DOHH2 (cell line): ENCODE measurements at regions not wholly inside any gene's neighbourhood (a gene's known extent, or its start where the extent isn't known, plus 50 kb on each side); places are given as distances from the start of the nearest gene placed in this dataset.

Source experiments
- EZH2phosphoT487 ChIP-seq: fragments of 200-600 bp; sonication (generic); IDR thresholded peaks from 2 replicates; pipeline ENCODE4 v1.6.1; 2017; ENCODE audit warnings: borderline replicate concordance, mild to moderate bottlenecking, antibody characterized with exemption, low read length, moderate library complexity, mixed read lengths
- TF ChIP-seq, protein P1 (sequence below): fragments of 200-600 bp; sonication (generic); IDR thresholded peaks from one replicate; pipeline ENCODE4 v1.5.1; 2014; ENCODE audit warnings: antibody characterized with exemption, mild to moderate bottlenecking, low read depth, low read length; ENCODE audit not compliant: poor library complexity, severe bottlenecking

DNA sequence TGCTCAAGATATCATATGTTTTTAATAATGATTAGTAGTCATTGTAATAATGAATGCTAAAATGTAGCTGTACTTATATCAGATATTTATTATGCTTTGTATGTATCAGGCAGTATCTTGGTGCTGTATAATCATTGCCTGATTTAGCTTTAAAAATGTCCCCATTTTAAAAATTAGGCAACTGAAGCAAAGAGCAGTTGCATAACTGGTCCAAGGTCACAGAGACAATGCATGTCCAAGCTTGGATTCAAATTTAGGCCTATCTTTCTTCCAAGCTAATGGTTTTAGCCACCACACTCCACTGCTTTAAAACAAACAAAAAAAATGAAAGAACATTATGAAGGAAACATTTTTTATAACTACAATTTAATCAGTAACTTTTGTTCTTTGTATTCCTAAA, 725.8 kb upstream of the RAG2 start:
- TF ChIP-seq, protein P1, sequence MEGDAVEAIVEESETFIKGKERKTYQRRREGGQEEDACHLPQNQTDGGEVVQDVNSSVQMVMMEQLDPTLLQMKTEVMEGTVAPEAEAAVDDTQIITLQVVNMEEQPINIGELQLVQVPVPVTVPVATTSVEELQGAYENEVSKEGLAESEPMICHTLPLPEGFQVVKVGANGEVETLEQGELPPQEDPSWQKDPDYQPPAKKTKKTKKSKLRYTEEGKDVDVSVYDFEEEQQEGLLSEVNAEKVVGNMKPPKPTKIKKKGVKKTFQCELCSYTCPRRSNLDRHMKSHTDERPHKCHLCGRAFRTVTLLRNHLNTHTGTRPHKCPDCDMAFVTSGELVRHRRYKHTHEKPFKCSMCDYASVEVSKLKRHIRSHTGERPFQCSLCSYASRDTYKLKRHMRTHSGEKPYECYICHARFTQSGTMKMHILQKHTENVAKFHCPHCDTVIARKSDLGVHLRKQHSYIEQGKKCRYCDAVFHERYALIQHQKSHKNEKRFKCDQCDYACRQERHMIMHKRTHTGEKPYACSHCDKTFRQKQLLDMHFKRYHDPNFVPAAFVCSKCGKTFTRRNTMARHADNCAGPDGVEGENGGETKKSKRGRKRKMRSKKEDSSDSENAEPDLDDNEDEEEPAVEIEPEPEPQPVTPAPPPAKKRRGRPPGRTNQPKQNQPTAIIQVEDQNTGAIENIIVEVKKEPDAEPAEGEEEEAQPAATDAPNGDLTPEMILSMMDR, result no peak
- no peak for TF ChIP-seq EZH2phosphoT487
